ENCODE measurements at regions not wholly inside any gene's neighbourhood (a gene's known extent, or its start where the extent isn't known, plus 50 kb on each side); places are given as distances from the start of the nearest gene placed in this dataset.

- no peak for TF ChIP-seq CTCF (IDR thresholded peaks at IDR 0.05; ENCODE audit: unreplicated experiment)
- Mint-ChIP-seq H3K4me1 (ENCODE audit: low read depth) (no peaks in the 10 kb centered on the region), H3K27me3 (peaks cover 22% of the 10 kb centered on the region), H3K27ac (no peak overlapping the region), H3K9me3 (ENCODE audit: low read depth) (no peaks in the 10 kb centered on the region), H3K4me3 (ENCODE audit: low read depth) (no peak overlapping the region), H3K36me3 (ENCODE audit: insufficient read depth) (no peaks in the 10 kb centered on the region)
- DNase-seq (ENCODE audit: low spot score, unreplicated experiment): no peak
These were observed 58.7 kb upstream of the MLN start for GRCh38 chr6:33862536-33862935.

GRCh38 chr6:33861722-33862121 lies 57.9 kb upstream of the MLN start:
- no peak for TF ChIP-seq CTCF (IDR thresholded peaks at IDR 0.05; ENCODE audit: unreplicated experiment)
- peaks cover 22% of the 10 kb centered on the region for H3K27me3 Mint-ChIP-seq
- no peaks in the 10 kb centered on the region for H3K9me3 Mint-ChIP-seq (ENCODE audit: low read depth)
- H3K4me3 Mint-ChIP-seq (ENCODE audit: low read depth): no peak overlapping the region
- H3K36me3 Mint-ChIP-seq (ENCODE audit: insufficient read depth): no peaks in the 10 kb centered on the region
- DNase-seq (ENCODE audit: low spot score, unreplicated experiment): no peak
- no peak overlapping the region for H3K27ac Mint-ChIP-seq
- no peaks in the 10 kb centered on the region for H3K4me1 Mint-ChIP-seq (ENCODE audit: low read depth)

GRCh38 chr6:33860706-33861474 lies 57.1 kb upstream of the MLN start:
- Mint-ChIP-seq H3K27me3 (peaks cover 20% of the 10 kb centered on the region), H3K4me3 (ENCODE audit: low read depth) (no peak overlapping the region), H3K27ac (no peak overlapping the region), H3K4me1 (ENCODE audit: low read depth) (no peaks in the 10 kb centered on the region), H3K9me3 (ENCODE audit: low read depth) (no peaks in the 10 kb centered on the region), H3K36me3 (ENCODE audit: insufficient read depth) (no peaks in the 10 kb centered on the region)
- TF ChIP-seq CTCF (IDR thresholded peaks at IDR 0.05; ENCODE audit: unreplicated experiment): no peak
- DNase-seq (ENCODE audit: low spot score, unreplicated experiment): no peak

GRCh38 chr6:33860006-33860405 lies 56.2 kb upstream of the MLN start:
- H3K9me3 Mint-ChIP-seq (ENCODE audit: low read depth): no peaks in the 10 kb centered on the region
- no peak for DNase-seq (ENCODE audit: low spot score, unreplicated experiment)

More at GRCh38 chr6:33860006-33860405, 56.2 kb upstream of the MLN start:
- H3K4me1 Mint-ChIP-seq (ENCODE audit: low read depth): peaks cover 3% of the 10 kb centered on the region
- H3K4me3 Mint-ChIP-seq (ENCODE audit: low read depth): no peak overlapping the region
- peaks cover 20% of the 10 kb centered on the region for H3K27me3 Mint-ChIP-seq
- H3K36me3 Mint-ChIP-seq (ENCODE audit: insufficient read depth): no peaks in the 10 kb centered on the region
- no peak overlapping the region for H3K27ac Mint-ChIP-seq
- TF ChIP-seq CTCF (IDR thresholded peaks at IDR 0.05; ENCODE audit: unreplicated experiment): no peak
